Small intestine (tissue), 7 donors: ENCODE measurements at regions not wholly inside any gene's neighbourhood (a gene's known extent, or its start where the extent isn't known, plus 50 kb on each side); places are given as distances from the start of the nearest gene placed in this dataset.

Experiments
- DNase-seq, 2 donors: peaks; one replicate each; pipeline versions ENCODE4 v3.0.0 to v3.0.0-alpha.2; 2013
- FAIRE-seq: peaks from 2 replicates; lab custom pipeline; 2012; peaks lifted over from hg19 to GRCh38; lab: Jason Lieb, UNC
- H3K27ac ChIP-seq, 3 donors: one replicate each; pipeline ENCODE4 v1.5.1; 2013; ENCODE audit warnings: low read length in 2 of 3, mild to moderate bottlenecking in 2 of 3, control low read depth in 1 of 3, inconsistent platforms in 1 of 3, low read depth in 1 of 3, moderate library complexity in 1 of 3
- H3K27me3 ChIP-seq, 3 donors: one replicate each; pipeline ENCODE4 v1.6.1; 2013; ENCODE audit warnings: low read length in 3 of 3, inconsistent platforms in 1 of 3; ENCODE audit not compliant: control insufficient read depth in 3 of 3, insufficient read depth in 3 of 3
- H3K36me3 ChIP-seq, 3 donors: one replicate each; pipeline ENCODE4 v1.6.1; 2013; ENCODE audit warnings: low read length in 3 of 3, inconsistent platforms in 1 of 3, low read depth in 1 of 3, mild to moderate bottlenecking in 1 of 3, moderate library complexity in 1 of 3; ENCODE audit not compliant: control insufficient read depth in 3 of 3, insufficient read depth in 2 of 3
- H3K4me1 ChIP-seq, 3 donors: one replicate each; pipeline ENCODE4 v1.6.1; 2013; ENCODE audit warnings: low read length in 2 of 3, inconsistent platforms in 1 of 3, low read depth in 1 of 3, mild to moderate bottlenecking in 1 of 3, moderate library complexity in 1 of 3; ENCODE audit not compliant: control insufficient read depth in 3 of 3, insufficient read depth in 2 of 3
- H3K4me3 ChIP-seq, 3 donors: one replicate each; pipeline ENCODE4 v1.5.1; 2013; ENCODE audit warnings: low read length in 3 of 3, control low read depth in 1 of 3, inconsistent platforms in 1 of 3, low read depth in 1 of 3, mild to moderate bottlenecking in 1 of 3, moderate library complexity in 1 of 3
- H3K9me3 ChIP-seq, 2 donors: one replicate each; pipeline ENCODE4 v1.6.1; 2013; ENCODE audit warnings: low read depth in 1 of 2, low read length in 1 of 2; ENCODE audit not compliant: control insufficient read depth in 2 of 2, insufficient read depth in 1 of 2
- WGBS, 3 donors: extraction: QIAGEN DNeasy Blood & Tissue Kit; methylation state at CpG; one replicate each; pipeline ENCODE4 v1.1.7; 2013; 5-methylcytosine and 5-hydroxymethylcytosine counted together
- donor health status: healthy with polysubstance abuse.
- donor health status: control.
- donor health status: control.
- donor health status: Bipolar disorder and iron deficiency.
- donor health status: healthy.

DNA sequence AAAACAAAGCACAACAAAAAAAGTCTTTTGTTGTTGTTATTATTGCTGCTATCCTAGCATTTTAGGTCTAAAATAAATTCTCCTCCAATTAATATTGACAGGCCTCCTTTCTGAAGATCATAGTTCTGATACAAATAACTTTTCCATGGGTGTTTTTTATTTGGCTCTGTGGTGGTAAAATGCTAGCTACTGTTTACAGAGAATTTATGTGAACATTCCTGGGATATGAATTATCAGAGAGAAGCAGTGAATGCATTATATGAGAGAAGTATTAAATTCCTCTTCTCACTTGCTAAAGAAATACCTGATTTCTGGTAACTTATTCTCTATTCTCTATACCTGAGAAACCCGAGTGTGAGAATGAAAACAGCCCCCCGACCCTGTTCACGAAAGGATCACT lies 57.5 kb upstream of the TMCO5A start:
- H3K4me3 ChIP-seq = no peak overlapping the region
- WGBS, 3 donors = 77 to 89% (median 85%) methylated on average over 3 of the region's 3 CpGs
- H3K9me3 ChIP-seq = no peaks in the 10 kb centered on the region
- FAIRE-seq (no peak), DNase-seq (no peak)
- H3K27me3 ChIP-seq = peaks cover 0 to 3% (median 0%) of the 10 kb centered on the region in 3 donors
- no peaks in the 10 kb centered on the region for H3K36me3 ChIP-seq
- no peaks in the 10 kb centered on the region for H3K4me1 ChIP-seq
- H3K27ac ChIP-seq = no peak overlapping the region

- no peaks in the 10 kb centered on the region for H3K9me3 ChIP-seq
- peaks cover 0 to 3% (median 0%) of the 10 kb centered on the region in 3 donors for H3K27me3 ChIP-seq
- DNase-seq = no peak
- no peak overlapping the region for H3K4me3 ChIP-seq
- H3K27ac ChIP-seq = no peak overlapping the region
- FAIRE-seq = no peak
- no peaks in the 10 kb centered on the region for H3K4me1 ChIP-seq
- H3K36me3 ChIP-seq = no peaks in the 10 kb centered on the region
- WGBS, 3 donors = 54 to 63% (median 57%) methylated on average over 7 of the region's 7 CpGs
Measured at GRCh38 chr15:37877851-37878741, 56.3 kb upstream of the TMCO5A start.

- DNase-seq = peak; percentile 26 to 36
- H3K27ac ChIP-seq = no peak overlapping the region
- FAIRE-seq = no peak
- no peaks in the 10 kb centered on the region for H3K4me1 ChIP-seq
- no peaks in the 10 kb centered on the region for H3K36me3 ChIP-seq
- 12 to 27% (median 20%) methylated on average over 12 of the region's 12 CpGs for WGBS, 3 donors
- peaks cover 0 to 3% (median 0%) of the 10 kb centered on the region in 3 donors for H3K27me3 ChIP-seq
- no peaks in the 10 kb centered on the region for H3K9me3 ChIP-seq
- no peak overlapping the region for H3K4me3 ChIP-seq
Measured at GRCh38 chr15:37880009-37880834, 54.2 kb upstream of the TMCO5A start.

- DNase-seq (no peak), FAIRE-seq (no peak)
- H3K36me3 ChIP-seq = no peaks in the 10 kb centered on the region
- H3K9me3 ChIP-seq = no peaks in the 10 kb centered on the region
- no peak overlapping the region for H3K4me3 ChIP-seq
- WGBS, 3 donors = 9 to 31% (median 17%) methylated on average over 2 of the region's 2 CpGs
- H3K27ac ChIP-seq = no peak overlapping the region
- H3K27me3 ChIP-seq = peaks cover 0 to 3% (median 0%) of the 10 kb centered on the region in 3 donors
- H3K4me1 ChIP-seq = no peaks in the 10 kb centered on the region
Measured at GRCh38 chr15:37880835-37881153, 53.6 kb upstream of the TMCO5A start.

DNA sequence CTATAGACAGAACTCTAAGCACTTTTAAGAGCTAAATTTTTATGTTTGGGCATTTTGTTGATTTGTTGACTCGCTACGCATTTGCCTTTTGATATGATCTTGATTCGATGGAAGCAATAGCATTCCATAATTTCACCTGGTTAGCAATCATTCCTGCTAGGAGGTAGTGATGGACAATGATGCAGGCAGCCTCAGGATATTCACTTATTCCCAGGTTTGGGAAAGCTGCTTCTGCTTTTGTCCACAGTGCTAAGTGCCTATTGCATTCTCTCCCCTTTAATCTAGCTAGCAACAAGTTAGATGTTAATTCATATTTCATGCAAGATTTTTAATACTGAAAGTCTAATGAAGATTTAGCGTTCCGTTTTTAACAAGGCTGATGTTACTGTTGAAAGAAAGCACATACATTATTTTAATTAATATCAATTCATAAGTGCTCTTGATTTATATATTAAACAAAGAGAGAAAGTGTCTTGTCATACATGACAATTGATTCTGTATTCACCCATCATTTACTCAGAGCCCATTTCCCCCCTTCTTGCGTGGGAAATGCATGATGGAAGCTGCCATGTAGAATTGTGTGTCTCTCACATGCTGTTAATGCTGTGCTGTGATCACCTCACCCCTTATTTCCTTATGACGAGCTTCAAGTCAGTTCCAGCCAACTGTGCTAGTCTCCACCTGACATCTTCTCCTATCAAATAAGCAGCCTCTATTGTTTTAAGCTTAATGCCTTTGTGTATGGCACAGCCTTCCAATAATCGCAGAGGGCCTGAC lies 53.0 kb upstream of the TMCO5A start:
- Histone ChIP-seq H3K36me3 (no peaks in the 10 kb centered on the region), H3K27ac (no peak overlapping the region), H3K4me1 (no peaks in the 10 kb centered on the region), H3K27me3 (peaks cover 0 to 3% (median 0%) of the 10 kb centered on the region in 3 donors), H3K9me3 (no peaks in the 10 kb centered on the region), H3K4me3 (no peak overlapping the region)
- DNase-seq (no peak), FAIRE-seq (no peak)
- WGBS, 3 donors = 79 to 85% (median 81%) methylated on average over 8 of the region's 8 CpGs

DNA sequence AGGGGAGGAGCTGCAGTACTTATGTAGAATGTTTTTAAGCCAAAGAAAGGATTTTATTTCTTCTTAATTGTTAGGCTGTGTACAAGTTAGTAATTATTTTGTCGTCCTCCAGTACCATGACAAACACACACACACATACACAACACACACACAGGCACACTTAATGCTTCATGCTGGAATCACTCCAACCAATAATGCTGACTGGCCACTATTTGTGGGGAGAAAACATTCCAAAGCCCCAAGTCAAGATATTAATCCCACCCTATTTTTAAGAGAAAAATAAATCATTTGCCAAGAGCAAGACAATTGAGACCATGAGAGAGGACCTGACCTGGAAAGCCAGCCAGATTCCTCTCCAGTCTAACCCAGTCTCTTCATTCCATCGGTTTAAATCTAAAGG lies 51.8 kb upstream of the TMCO5A start:
- Histone ChIP-seq H3K4me1 (no peaks in the 10 kb centered on the region), H3K9me3 (no peaks in the 10 kb centered on the region), H3K4me3 (no peak overlapping the region), H3K27ac (no peak overlapping the region), H3K36me3 (no peaks in the 10 kb centered on the region), H3K27me3 (peaks cover 0 to 3% (median 0%) of the 10 kb centered on the region in 3 donors)
- FAIRE-seq = no peak
- DNase-seq = no peak
- WGBS, 3 donors = 56 to 69% (median 62%) methylated on average over 2 of the region's 2 CpGs
